Stimulated activated CD8-positive, alpha-beta memory T cell treated with anti-CD3 and anti-CD28 coated beads, Interleukin-7, amount 100 ng/mL, for 4 hours (primary cell): ENCODE measurements at regions not wholly inside any gene's neighbourhood (a gene's known extent, or its start where the extent isn't known, plus 50 kb on each side); places are given as distances from the start of the nearest gene placed in this dataset.

Source experiments
- DNase-seq, 2 donors: peaks; one replicate each; pipeline ENCODE4 v3.0.0-alpha.2; 2020; ENCODE audit warnings: low read depth in 2 of 2

GRCh38 chr1:221069986-221070385, 190.7 kb downstream of the HLX start:
- no peak for DNase-seq

GRCh38 chr1:221071777-221072176, 192.5 kb downstream of the HLX start:
- no peak for DNase-seq

GRCh38 chr1:221072214-221072613, 193.0 kb downstream of the HLX start:
- DNase-seq = no peak

- no peak for DNase-seq
Measured at GRCh38 chr1:221074332-221074731, 195.1 kb downstream of the HLX start.

GRCh38 chr1:221075911-221076310, 196.7 kb downstream of the HLX start:
- no peak for DNase-seq

- no peak for DNase-seq
Measured at GRCh38 chr1:221076391-221076811, 197.2 kb downstream of the HLX start.

GRCh38 chr1:221078260-221078965, 199.2 kb downstream of the HLX start:
- no peak for DNase-seq

- DNase-seq = no peak
Measured at GRCh38 chr1:221083902-221084301, 204.7 kb downstream of the HLX start.

- no peak for DNase-seq
Measured at GRCh38 chr1:221084681-221085080, 205.4 kb downstream of the HLX start.

GRCh38 chr1:221085701-221086375, 206.6 kb downstream of the HLX start:
- no peak for DNase-seq

GRCh38 chr1:221087919-221088318, 208.7 kb downstream of the HLX start:
- no peak for DNase-seq

GRCh38 chr1:221089273-221089672, 210.0 kb downstream of the HLX start:
- DNase-seq = no peak

- DNase-seq = no peak
Measured at GRCh38 chr1:221089803-221090202, 210.6 kb downstream of the HLX start.

GRCh38 chr1:221093903-221094791, 214.9 kb downstream of the HLX start:
- DNase-seq = no peak

- DNase-seq = no peak
Measured at GRCh38 chr1:221097479-221098281, 218.4 kb downstream of the HLX start.

GRCh38 chr1:221098471-221099405, 219.5 kb downstream of the HLX start:
- DNase-seq = no peak

GRCh38 chr1:221099747-221100595, 220.7 kb downstream of the HLX start:
- no peak for DNase-seq

- no peak for DNase-seq
Measured at GRCh38 chr1:221100611-221101010, 221.4 kb downstream of the HLX start.

- no peak for DNase-seq
Measured at GRCh38 chr1:221101807-221102605, 222.8 kb downstream of the HLX start.
